K562 (cell line): ENCODE measurements at regions not wholly inside any gene's neighbourhood (a gene's known extent, or its start where the extent isn't known, plus 50 kb on each side); places are given as distances from the start of the nearest gene placed in this dataset.

Source experiments
- ATAC-seq: fragments of 200-7000 bp; cut with Tn5 transposase; 3 replicates; pipeline ENCODE4 v1.9.1; 2020; ENCODE audit warnings: moderate library complexity
- BruUV-seq: library from RNA; stranded (reverse); fragments of 400-500 nt; replicated peaks from 2 replicates; lab custom pipeline; 2021; lab: Mats Ljungman, UMichigan
- CTCF ChIA-PET: fragments of 300-600 bp; formaldehyde crosslinking; extraction: SDS; loops from one replicate; lab custom pipeline; 2021; ENCODE audit warnings: low intra/inter-chr PET ratio; lab: Yijun Ruan, JAX
- POLR2A ChIA-PET: fragments of 300-600, 350-650 bp; sonication (Branson Sonifier 250); formaldehyde crosslinking; extraction: SDS; loops from one replicate; lab custom pipeline; 2021; ENCODE audit warnings: antibody characterized with exemption, inconsistent platforms; lab: Yijun Ruan, JAX
- DNase-seq, 4 experiments: peaks; one replicate each; pipeline versions ENCODE4 v3.0.0 to v3.0.0-alpha.2; 2011 to 2018; ENCODE audit warnings: low spot score in 3 of 4, mixed read lengths in 3 of 4; ENCODE audit errors: extremely low read depth in 1 of 4
- FAIRE-seq: peaks from 2 replicates; lab custom pipeline; 2011; peaks lifted over from hg19 to GRCh38; lab: Jason Lieb, UNC
- H2AFZ ChIP-seq: 2 replicates; pipeline ENCODE4 v1.6.0; 2011; ENCODE audit warnings: low read depth, low read length, control low read depth, inconsistent platforms
- H3K27ac ChIP-seq: fragments of 200-600 bp; 3 replicates; pipeline ENCODE4 v1.8.0; 2011; ENCODE audit warnings: low read depth, mild to moderate bottlenecking, control low read depth, inconsistent platforms, low read length, moderate library complexity, mixed read lengths; ENCODE audit errors: extremely low read depth
- H3K27me3 ChIP-seq, 2 experiments: fragments of 300-600 bp in 1 of 2; 2 replicates in 1 of 2; 3 replicates in 1 of 2; pipeline versions ENCODE4 v1.6.0 to v1.8.0; 2011; ENCODE audit warnings: inconsistent platforms in 2 of 2, low read length in 2 of 2, mild to moderate bottlenecking in 1 of 2, mixed read lengths in 1 of 2, moderate library complexity in 1 of 2; ENCODE audit not compliant: control insufficient read depth in 2 of 2, insufficient read depth in 2 of 2
- H3K36me3 ChIP-seq: fragments of 300-600 bp; 3 replicates; pipeline ENCODE4 v1.8.0; 2011; ENCODE audit warnings: mild to moderate bottlenecking, low read length, inconsistent platforms; ENCODE audit not compliant: control insufficient read depth, insufficient read depth
- H3K4me1 ChIP-seq, 2 experiments: fragments of 200-600 bp in 1 of 2; replicated peaks in 1 of 2; 2 replicates in 1 of 2; 3 replicates in 1 of 2; pipeline versions ENCODE4 v1.5.1 to v1.8.0; 2011; ENCODE audit warnings: inconsistent platforms in 2 of 2, low read length in 2 of 2, mild to moderate bottlenecking in 1 of 2, mixed read lengths in 1 of 2, moderate library complexity in 1 of 2; ENCODE audit not compliant: control insufficient read depth in 2 of 2, insufficient read depth in 2 of 2
- H3K4me2 ChIP-seq: 2 replicates; pipeline ENCODE4 v1.6.1; 2011; ENCODE audit warnings: low read length, control low read depth, inconsistent platforms, mixed read lengths; ENCODE audit not compliant: insufficient read depth
- H3K4me3 ChIP-seq: fragments of 200-600 bp; sonication (generic), shearing (Covaris generic); 2 replicates; pipeline ENCODE4 v1.5.1; 2016; ENCODE audit warnings: control low read depth, inconsistent platforms
- H3K79me2 ChIP-seq: fragments of 200-600 bp; 3 replicates; pipeline ENCODE4 v1.8.0; 2011; ENCODE audit warnings: low read length, inconsistent platforms; ENCODE audit not compliant: control insufficient read depth, insufficient read depth
- H3K9ac ChIP-seq, 2 experiments: 2 replicates each; pipeline versions ENCODE4 v1.6.0 to v1.6.1; 2011; ENCODE audit warnings: low read depth in 2 of 2, low read length in 2 of 2, control low read depth in 1 of 2, inconsistent platforms in 1 of 2, mild to moderate bottlenecking in 1 of 2, mixed read lengths in 1 of 2; ENCODE audit not compliant: insufficient read depth in 1 of 2
- H3K9me1 ChIP-seq: one replicate; pipeline ENCODE4 v1.6.0; 2011; ENCODE audit warnings: inconsistent platforms, mild to moderate bottlenecking, low read length, moderate library complexity; ENCODE audit not compliant: control insufficient read depth, insufficient read depth
- H3K9me3 ChIP-seq: replicated peaks from 2 replicates; pipeline ENCODE4 v1.5.1; 2011; ENCODE audit warnings: low read depth, low read length, inconsistent platforms; ENCODE audit not compliant: control insufficient read depth, insufficient read depth
- H4K20me1 ChIP-seq: replicated peaks from 2 replicates; pipeline ENCODE4 v1.6.1; 2011; ENCODE audit warnings: low read length, inconsistent platforms, mixed read lengths; ENCODE audit not compliant: control insufficient read depth, insufficient read depth
- CCAR2 ChIP-seq: fragments of 200-400 bp; formaldehyde crosslinking; IDR thresholded peaks from 2 replicates; pipeline ENCODE4 v1.6.1; 2017; ENCODE audit warnings: mild to moderate bottlenecking, low read depth, low read length
- PCBP1 ChIP-seq: fragments of 200-400 bp; formaldehyde crosslinking; IDR thresholded peaks from 2 replicates; pipeline ENCODE4 v1.6.1; 2018; ENCODE audit warnings: mild to moderate bottlenecking, low read depth, low read length; ENCODE audit not compliant: poor library complexity, severe bottlenecking
- SNAPC5 ChIP-seq: fragments of 250-450 bp; sonication (Bioruptor Pico); IDR thresholded peaks from 2 replicates; pipeline ENCODE4 v1.8.0; 2021; ENCODE audit warnings: moderate library complexity, mild to moderate bottlenecking, inconsistent platforms
- SNIP1 ChIP-seq: fragments of 450-650 bp; IDR thresholded peaks from 2 replicates; pipeline ENCODE4 v1.7.1; 2017; ENCODE audit warnings: low read depth, mild to moderate bottlenecking
- ZBTB34 ChIP-seq: fragments of 250-450 bp; sonication (Bioruptor Pico); IDR thresholded peaks from 2 replicates; pipeline ENCODE4 v1.8.0; 2021; ENCODE audit warnings: mild to moderate bottlenecking, moderate library complexity
- ZFP1 ChIP-seq: fragments of 450-650 bp; formaldehyde crosslinking; IDR thresholded peaks from 2 replicates; pipeline ENCODE4 v1.4.0; 2020; ENCODE audit warnings: mild to moderate bottlenecking, mixed read lengths
- ZKSCAN3 ChIP-seq: fragments of 250-450 bp; sonication (Bioruptor Pico); IDR thresholded peaks from 2 replicates; pipeline ENCODE4 v1.4.0; 2020
- ZNF140 ChIP-seq: fragments of 250-450 bp; sonication (Bioruptor Pico); IDR thresholded peaks from 2 replicates; pipeline ENCODE4 v1.8.0; 2021; ENCODE audit warnings: moderate library complexity, mild to moderate bottlenecking, inconsistent platforms
- WGBS: fragments of 100-300 bp; shearing (Covaris generic); methylation state at CpG from one replicate; pipeline ENCODE4 v1.1.6; 2016; ENCODE audit warnings: low coverage, mixed read lengths; ENCODE audit not compliant: insufficient coverage; ENCODE audit errors: missing lambda C conversion rate; 5-methylcytosine and 5-hydroxymethylcytosine counted together
- in situ Hi-C: fragments of 300-500 bp; cut with MboI; formaldehyde crosslinking; loops from 4 replicates; pipeline ENCODE4 v1.15.0; 2018; ENCODE audit warnings: inconsistent platforms, mixed read lengths
- intact Hi-C: fragments of 100-400 bp; cut with micrococcal nuclease; formaldehyde crosslinking; loops from 2 replicates; pipeline ENCODE4 v1.14.2; 2022
- TF ChIP-seq, protein P1 (sequence below): sonication (generic); formaldehyde crosslinking; IDR thresholded peaks from 2 replicates; pipeline ENCODE4 v1.8.0; 2022; ENCODE audit warnings: missing genetic modification reagents, mild to moderate bottlenecking, moderate library complexity, borderline replicate concordance
- TF ChIP-seq, protein P2 (sequence below): conservative IDR thresholded peaks from 2 replicates; pipeline ENCODE4 v1.6.1; 2011; ENCODE audit warnings: low read depth, mild to moderate bottlenecking, low read length; ENCODE audit not compliant: control insufficient read depth

DNA sequence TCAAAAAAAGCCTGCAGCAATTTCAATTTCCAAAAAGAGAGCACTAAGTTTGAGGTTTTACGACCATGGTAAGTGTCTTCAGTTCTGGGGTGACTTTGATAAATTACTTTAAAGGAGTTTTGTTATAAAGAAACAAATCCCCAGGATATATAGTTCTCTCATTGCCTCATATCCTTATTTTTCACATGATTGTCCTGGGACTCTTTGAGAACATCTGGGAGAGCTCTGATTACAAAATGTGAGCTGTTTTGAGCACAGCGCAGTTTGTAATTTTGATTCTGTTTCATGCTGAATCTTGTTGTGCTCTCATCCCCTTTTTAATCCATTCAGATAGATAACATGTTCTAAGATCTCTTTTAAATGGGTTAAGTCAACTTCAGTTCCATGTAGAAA, 67.7 kb upstream of the DCN start:
- WGBS = 4% methylated on average over 2 of the region's 2 CpGs
- no peak for DNase-seq
- in situ Hi-C loops = no loop called here

More for the DNA sequence above, 67.7 kb upstream of the DCN start:
- no peaks in the 10 kb centered on the region for H3K36me3 ChIP-seq
- no peak for FAIRE-seq
- intact Hi-C loops = no loop called here
- H3K9ac ChIP-seq = no peak overlapping the region
- H3K4me2 ChIP-seq = no peak overlapping the region
- no peak for ATAC-seq
- no peaks in the 10 kb centered on the region for H3K9me1 ChIP-seq
- H3K4me3 ChIP-seq = no peak overlapping the region
- ChIA-PET POLR2A (no interaction called here), CTCF (no interaction called here)
- no peaks in the 10 kb centered on the region for H3K79me2 ChIP-seq
- TF ChIP-seq CCAR2 (no peak), ZKSCAN3 (no peak), ZNF140 (CRISPR knock-in tag) (no peak), SNIP1 (no peak), SNAPC5 (CRISPR knock-in tag) (no peak), ZBTB34 (CRISPR knock-in tag) (no peak), PCBP1 (no peak), ZFP1 (CRISPR knock-in tag) (no peak)
- TF ChIP-seq, protein P1, sequence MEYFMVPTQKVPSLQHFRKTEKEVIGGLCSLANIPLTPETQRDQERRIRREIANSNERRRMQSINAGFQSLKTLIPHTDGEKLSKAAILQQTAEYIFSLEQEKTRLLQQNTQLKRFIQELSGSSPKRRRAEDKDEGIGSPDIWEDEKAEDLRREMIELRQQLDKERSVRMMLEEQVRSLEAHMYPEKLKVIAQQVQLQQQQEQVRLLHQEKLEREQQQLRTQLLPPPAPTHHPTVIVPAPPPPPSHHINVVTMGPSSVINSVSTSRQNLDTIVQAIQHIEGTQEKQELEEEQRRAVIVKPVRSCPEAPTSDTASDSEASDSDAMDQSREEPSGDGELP (CRISPR knock-in tag) = no peak
- TF ChIP-seq, protein P2, sequence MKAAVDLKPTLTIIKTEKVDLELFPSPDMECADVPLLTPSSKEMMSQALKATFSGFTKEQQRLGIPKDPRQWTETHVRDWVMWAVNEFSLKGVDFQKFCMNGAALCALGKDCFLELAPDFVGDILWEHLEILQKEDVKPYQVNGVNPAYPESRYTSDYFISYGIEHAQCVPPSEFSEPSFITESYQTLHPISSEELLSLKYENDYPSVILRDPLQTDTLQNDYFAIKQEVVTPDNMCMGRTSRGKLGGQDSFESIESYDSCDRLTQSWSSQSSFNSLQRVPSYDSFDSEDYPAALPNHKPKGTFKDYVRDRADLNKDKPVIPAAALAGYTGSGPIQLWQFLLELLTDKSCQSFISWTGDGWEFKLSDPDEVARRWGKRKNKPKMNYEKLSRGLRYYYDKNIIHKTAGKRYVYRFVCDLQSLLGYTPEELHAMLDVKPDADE = no peak
- H4K20me1 ChIP-seq = no peaks in the 10 kb centered on the region
- BruUV-seq = no TSS peak
- no peaks in the 10 kb centered on the region for H3K9me3 ChIP-seq
- H3K4me1 ChIP-seq = no peaks in the 10 kb centered on the region
- no peaks in the 10 kb centered on the region for H3K27me3 ChIP-seq
- H3K27ac ChIP-seq = no peak overlapping the region
- no peak overlapping the region for H2AFZ ChIP-seq
